ENCODE measurements at regions not wholly inside any gene's neighbourhood (a gene's known extent, or its start where the extent isn't known, plus 50 kb on each side); places are given as distances from the start of the nearest gene placed in this dataset.

DNA sequence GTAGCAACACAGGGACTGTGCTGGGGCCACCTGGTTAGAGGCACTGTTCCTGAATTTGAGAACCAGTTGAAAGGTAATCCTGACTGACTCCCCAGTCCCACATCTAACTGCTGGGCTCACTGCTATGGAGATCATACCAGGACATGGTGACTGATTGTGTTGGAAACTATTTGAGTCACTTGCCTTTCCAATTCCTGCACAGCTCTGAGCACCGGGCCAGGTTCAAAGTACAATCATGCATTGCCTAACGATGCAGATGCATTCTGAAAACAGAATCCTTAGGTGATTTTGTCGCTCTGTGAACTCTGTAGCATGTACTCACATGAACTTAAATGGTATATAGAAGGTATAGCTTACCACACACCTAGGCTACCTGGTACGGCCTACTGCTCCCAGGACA is 215.3 kb downstream of the BMP7 start:
- ChIA-PET CTCF (no interaction called here), POLR2A (no interaction called here)
- no peak for DNase-seq (ENCODE audit: extremely low spot score)

GRCh38 chr20:57053067-57053466 is 213.4 kb downstream of the BMP7 start:
- ChIA-PET CTCF (no interaction called here), POLR2A (no interaction called here)
- no peak for TF ChIP-seq BHLHE40 (IDR thresholded peaks at IDR 0.05; ENCODE audit: borderline replicate concordance)
- no peak for TF ChIP-seq FOXK2 (IDR thresholded peaks at IDR 0.05)
- no peak for TF ChIP-seq ELF4 (IDR thresholded peaks at IDR 0.05)
- TF ChIP-seq FOXM1 (IDR thresholded peaks at IDR 0.05; ENCODE audit: borderline replicate concordance), result no peak
- DNase-seq (ENCODE audit: extremely low spot score), result no peak

More for the DNA sequence above, 215.3 kb downstream of the BMP7 start:
- TF ChIP-seq SP1 (IDR thresholded peaks at IDR 0.05), result no peak
- no peak for TF ChIP-seq TARDBP (IDR thresholded peaks at IDR 0.05)
- no peak for TF ChIP-seq ZNF384 (IDR thresholded peaks at IDR 0.05)

- TF ChIP-seq FOXM1 (IDR thresholded peaks at IDR 0.05; ENCODE audit: borderline replicate concordance), result no peak
- no peak for TF ChIP-seq CTBP1 (IDR thresholded peaks at IDR 0.05; ENCODE audit: borderline replicate concordance)
- no peak for TF ChIP-seq LEF1 (IDR thresholded peaks at IDR 0.05; ENCODE audit: borderline replicate concordance)
- TF ChIP-seq SP1 (IDR thresholded peaks at IDR 0.05), result no peak
- no peak for DNase-seq (ENCODE audit: extremely low spot score)
- ChIA-PET CTCF (no interaction called here), POLR2A (no interaction called here)
Observed at GRCh38 chr20:57053793-57054552, 212.5 kb downstream of the BMP7 start.

GRCh38 chr20:57055345-57055744 is 211.1 kb downstream of the BMP7 start:
- no peak for DNase-seq (ENCODE audit: extremely low spot score)
- no peak for TF ChIP-seq ZNF384 (IDR thresholded peaks at IDR 0.05)
- ChIA-PET POLR2A (no interaction called here), CTCF (no interaction called here)

GRCh38 chr20:57056651-57057050 is 209.8 kb downstream of the BMP7 start:
- ChIA-PET POLR2A (no interaction called here), CTCF (no interaction called here)
- no peak for TF ChIP-seq FOXM1 (IDR thresholded peaks at IDR 0.05; ENCODE audit: borderline replicate concordance)
- no peak for TF ChIP-seq HDGF (IDR thresholded peaks at IDR 0.05; ENCODE audit: borderline replicate concordance)
- no peak for TF ChIP-seq CTBP1 (IDR thresholded peaks at IDR 0.05; ENCODE audit: borderline replicate concordance)
- no peak for TF ChIP-seq FOXK2 (IDR thresholded peaks at IDR 0.05)
- TF ChIP-seq ZNF384 (IDR thresholded peaks at IDR 0.05), result no peak
- no peak for TF ChIP-seq BHLHE40 (IDR thresholded peaks at IDR 0.05; ENCODE audit: borderline replicate concordance)
- no peak for TF ChIP-seq LEF1 (IDR thresholded peaks at IDR 0.05; ENCODE audit: borderline replicate concordance)
- no peak for TF ChIP-seq L3MBTL2 (conservative IDR thresholded peaks at IDR 0.05)
- TF ChIP-seq, protein P1, sequence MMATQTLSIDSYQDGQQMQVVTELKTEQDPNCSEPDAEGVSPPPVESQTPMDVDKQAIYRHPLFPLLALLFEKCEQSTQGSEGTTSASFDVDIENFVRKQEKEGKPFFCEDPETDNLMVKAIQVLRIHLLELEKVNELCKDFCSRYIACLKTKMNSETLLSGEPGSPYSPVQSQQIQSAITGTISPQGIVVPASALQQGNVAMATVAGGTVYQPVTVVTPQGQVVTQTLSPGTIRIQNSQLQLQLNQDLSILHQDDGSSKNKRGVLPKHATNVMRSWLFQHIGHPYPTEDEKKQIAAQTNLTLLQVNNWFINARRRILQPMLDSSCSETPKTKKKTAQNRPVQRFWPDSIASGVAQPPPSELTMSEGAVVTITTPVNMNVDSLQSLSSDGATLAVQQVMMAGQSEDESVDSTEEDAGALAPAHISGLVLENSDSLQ (IDR thresholded peaks at IDR 0.05), result no peak
- no peak for TF ChIP-seq ARNT (IDR thresholded peaks at IDR 0.05)
- no peak for TF ChIP-seq ELF4 (IDR thresholded peaks at IDR 0.05)
- no peak for TF ChIP-seq NFRKB (IDR thresholded peaks at IDR 0.05)
- TF ChIP-seq SUZ12 (IDR thresholded peaks at IDR 0.05), result no peak
- no peak for TF ChIP-seq TARDBP (IDR thresholded peaks at IDR 0.05)
- no peak for TF ChIP-seq SP1 (IDR thresholded peaks at IDR 0.05)
- no peak for DNase-seq (ENCODE audit: extremely low spot score)

- POLR2A ChIA-PET, result no interaction called here
- CTCF ChIA-PET, result no interaction called here
- TF ChIP-seq NFRKB (IDR thresholded peaks at IDR 0.05), result no peak
- TF ChIP-seq, protein P1 (IDR thresholded peaks at IDR 0.05), result no peak
- no peak for TF ChIP-seq LEF1 (IDR thresholded peaks at IDR 0.05; ENCODE audit: borderline replicate concordance)
- no peak for TF ChIP-seq ELF4 (IDR thresholded peaks at IDR 0.05)
- TF ChIP-seq SUZ12 (IDR thresholded peaks at IDR 0.05), result no peak
- TF ChIP-seq CTBP1 (IDR thresholded peaks at IDR 0.05; ENCODE audit: borderline replicate concordance), result no peak
- no peak for TF ChIP-seq L3MBTL2 (conservative IDR thresholded peaks at IDR 0.05)
- TF ChIP-seq SP1 (IDR thresholded peaks at IDR 0.05), result no peak
- TF ChIP-seq FOXA1 (IDR thresholded peaks at IDR 0.05), result no peak
- no peak for TF ChIP-seq ZNF384 (IDR thresholded peaks at IDR 0.05)
- no peak for TF ChIP-seq HDGF (IDR thresholded peaks at IDR 0.05; ENCODE audit: borderline replicate concordance)
- TF ChIP-seq FOXM1 (IDR thresholded peaks at IDR 0.05; ENCODE audit: borderline replicate concordance), result no peak
- no peak for TF ChIP-seq BHLHE40 (IDR thresholded peaks at IDR 0.05; ENCODE audit: borderline replicate concordance)
- no peak for TF ChIP-seq FOXK2 (IDR thresholded peaks at IDR 0.05)
- no peak for TF ChIP-seq TARDBP (IDR thresholded peaks at IDR 0.05)
- DNase-seq (ENCODE audit: extremely low spot score), result no peak
Observed at GRCh38 chr20:57059055-57059596, 207.3 kb downstream of the BMP7 start.

DNA sequence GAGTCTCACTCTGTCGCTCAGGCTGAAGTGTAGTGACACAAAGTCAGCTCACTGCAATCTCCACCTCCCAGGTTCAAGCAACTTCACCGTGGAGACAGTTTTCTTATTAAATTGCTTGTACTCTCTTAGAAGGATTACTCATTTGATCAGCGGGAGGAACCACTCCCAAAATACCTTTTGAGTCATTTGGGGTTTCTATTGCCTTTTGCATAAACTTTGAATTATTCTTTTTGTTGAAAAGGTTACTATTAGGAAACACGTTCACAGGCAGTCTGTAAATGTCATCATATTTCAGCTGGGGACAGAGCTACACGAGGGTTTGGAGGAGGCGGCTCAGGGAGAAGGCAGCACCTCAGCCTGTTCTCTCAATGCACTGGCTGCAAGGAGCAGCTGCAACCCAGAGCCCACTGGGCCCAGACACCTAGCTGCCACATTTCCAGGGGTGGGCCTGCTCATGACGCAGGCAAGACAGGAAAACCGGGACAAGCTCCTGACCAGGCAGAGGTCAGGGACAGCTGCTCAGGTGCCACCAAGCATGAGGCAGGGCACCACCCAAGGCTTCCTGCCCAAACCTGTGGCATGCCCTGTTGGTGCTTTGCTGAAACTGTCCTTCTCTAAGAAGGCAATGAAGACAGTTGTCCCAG is 205.9 kb downstream of the BMP7 start:
- POLR2A ChIA-PET, result no interaction called here
- DNase-seq (ENCODE audit: extremely low spot score), result no peak
- no peak for TF ChIP-seq ELF4 (IDR thresholded peaks at IDR 0.05)
- no peak for TF ChIP-seq NFRKB (IDR thresholded peaks at IDR 0.05)
- no peak for TF ChIP-seq TARDBP (IDR thresholded peaks at IDR 0.05)
- no peak for TF ChIP-seq BHLHE40 (IDR thresholded peaks at IDR 0.05; ENCODE audit: borderline replicate concordance)
- TF ChIP-seq L3MBTL2 (conservative IDR thresholded peaks at IDR 0.05), result no peak
- no peak for TF ChIP-seq LEF1 (IDR thresholded peaks at IDR 0.05; ENCODE audit: borderline replicate concordance)
- TF ChIP-seq SP1 (IDR thresholded peaks at IDR 0.05), result no peak
- TF ChIP-seq, protein P1 (IDR thresholded peaks at IDR 0.05), result no peak
- TF ChIP-seq CTBP1 (IDR thresholded peaks at IDR 0.05; ENCODE audit: borderline replicate concordance), result no peak
- TF ChIP-seq ARNT (IDR thresholded peaks at IDR 0.05), result no peak
- no peak for TF ChIP-seq HDGF (IDR thresholded peaks at IDR 0.05; ENCODE audit: borderline replicate concordance)
- CTCF ChIA-PET, result interaction anchor here (0.7 to 1.4 kb wide), 6 partner anchors 11 to 509 kb away, joined by 3 to 6 read pairs (median 4); no protein-coding TSS in a partner anchor

Measured in HEK293T (cell line).